Ishikawa (cell line): ENCODE measurements at regions not wholly inside any gene's neighbourhood (a gene's known extent, or its start where the extent isn't known, plus 50 kb on each side); places are given as distances from the start of the nearest gene placed in this dataset.

ENCODE experiments used
- CEBPB ChIP-seq: IDR thresholded peaks from 2 replicates; pipeline ENCODE4 v1.6.1; 2012
- CREB1 ChIP-seq: IDR thresholded peaks from 2 replicates; pipeline ENCODE4 v1.6.1; 2012; ENCODE audit warnings: low read depth
- EGR1 ChIP-seq: IDR thresholded peaks from 2 replicates; pipeline ENCODE4 v1.6.1; 2012
- EP300 ChIP-seq: IDR thresholded peaks from 2 replicates; pipeline ENCODE4 v1.6.1; 2012; ENCODE audit warnings: borderline replicate concordance
- FOXM1 ChIP-seq: IDR thresholded peaks from 2 replicates; pipeline ENCODE4 v1.6.1; 2012; ENCODE audit warnings: low read depth, borderline replicate concordance
- NFIC ChIP-seq: IDR thresholded peaks from 2 replicates; pipeline ENCODE4 v1.6.1; 2012
- RAD21 ChIP-seq: IDR thresholded peaks from 2 replicates; pipeline ENCODE4 v1.6.1; 2012; ENCODE audit warnings: low read depth
- TAF1 ChIP-seq: IDR thresholded peaks from 2 replicates; pipeline ENCODE4 v1.6.1; 2012; ENCODE audit warnings: low read depth, mild to moderate bottlenecking
- TCF12 ChIP-seq: IDR thresholded peaks from 2 replicates; pipeline ENCODE4 v1.6.1; 2012; ENCODE audit warnings: low read depth
- TEAD4 ChIP-seq: IDR thresholded peaks from 2 replicates; pipeline ENCODE4 v1.6.1; 2012
- YY1 ChIP-seq: IDR thresholded peaks from 2 replicates; pipeline ENCODE4 v1.6.1; 2012; ENCODE audit warnings: low read depth
- ZBTB7A ChIP-seq: IDR thresholded peaks from 2 replicates; pipeline ENCODE4 v1.6.1; 2012; ENCODE audit warnings: low read depth
- TF ChIP-seq, protein P1 (sequence below): IDR thresholded peaks from 2 replicates; pipeline ENCODE4 v1.6.1; 2012
- TF ChIP-seq, protein P2 (sequence below): IDR thresholded peaks from 2 replicates; pipeline ENCODE4 v1.6.1; 2012; ENCODE audit warnings: low read depth, mild to moderate bottlenecking
- TF ChIP-seq, protein P3 (sequence below): IDR thresholded peaks from 2 replicates; pipeline ENCODE4 v1.6.1; 2012

DNA sequence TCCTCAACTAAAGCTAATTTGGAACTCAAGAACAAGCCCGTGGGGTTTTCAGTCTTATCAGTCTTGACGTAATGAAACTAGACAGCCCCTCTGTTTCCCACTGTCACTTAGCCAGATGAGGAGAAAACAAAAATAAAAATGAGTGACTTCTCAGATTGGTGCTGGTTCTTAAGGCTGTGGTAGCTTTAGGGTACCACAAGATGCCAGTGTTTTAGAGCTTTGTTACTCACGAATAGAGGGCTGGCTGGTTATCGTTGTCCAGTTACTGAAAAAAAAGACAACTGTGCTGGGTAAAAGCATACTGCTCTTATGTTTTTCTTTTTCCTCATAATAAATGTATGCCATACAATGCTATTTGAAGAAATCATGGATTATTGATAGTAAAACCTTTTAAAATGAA, 796.7 kb downstream of the RAPGEF2 start:
- no peak for TF ChIP-seq EGR1
- TF ChIP-seq NFIC: no peak
- no peak for TF ChIP-seq ZBTB7A
- TF ChIP-seq, protein P1, sequence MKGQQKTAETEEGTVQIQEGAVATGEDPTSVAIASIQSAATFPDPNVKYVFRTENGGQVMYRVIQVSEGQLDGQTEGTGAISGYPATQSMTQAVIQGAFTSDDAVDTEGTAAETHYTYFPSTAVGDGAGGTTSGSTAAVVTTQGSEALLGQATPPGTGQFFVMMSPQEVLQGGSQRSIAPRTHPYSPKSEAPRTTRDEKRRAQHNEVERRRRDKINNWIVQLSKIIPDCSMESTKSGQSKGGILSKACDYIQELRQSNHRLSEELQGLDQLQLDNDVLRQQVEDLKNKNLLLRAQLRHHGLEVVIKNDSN: no peak
- no peak for TF ChIP-seq FOXM1
- no peak for TF ChIP-seq RAD21
- no peak for TF ChIP-seq CEBPB
- no peak for TF ChIP-seq YY1
- no peak for TF ChIP-seq TEAD4
- no peak for TF ChIP-seq TCF12
- TF ChIP-seq, protein P2, sequence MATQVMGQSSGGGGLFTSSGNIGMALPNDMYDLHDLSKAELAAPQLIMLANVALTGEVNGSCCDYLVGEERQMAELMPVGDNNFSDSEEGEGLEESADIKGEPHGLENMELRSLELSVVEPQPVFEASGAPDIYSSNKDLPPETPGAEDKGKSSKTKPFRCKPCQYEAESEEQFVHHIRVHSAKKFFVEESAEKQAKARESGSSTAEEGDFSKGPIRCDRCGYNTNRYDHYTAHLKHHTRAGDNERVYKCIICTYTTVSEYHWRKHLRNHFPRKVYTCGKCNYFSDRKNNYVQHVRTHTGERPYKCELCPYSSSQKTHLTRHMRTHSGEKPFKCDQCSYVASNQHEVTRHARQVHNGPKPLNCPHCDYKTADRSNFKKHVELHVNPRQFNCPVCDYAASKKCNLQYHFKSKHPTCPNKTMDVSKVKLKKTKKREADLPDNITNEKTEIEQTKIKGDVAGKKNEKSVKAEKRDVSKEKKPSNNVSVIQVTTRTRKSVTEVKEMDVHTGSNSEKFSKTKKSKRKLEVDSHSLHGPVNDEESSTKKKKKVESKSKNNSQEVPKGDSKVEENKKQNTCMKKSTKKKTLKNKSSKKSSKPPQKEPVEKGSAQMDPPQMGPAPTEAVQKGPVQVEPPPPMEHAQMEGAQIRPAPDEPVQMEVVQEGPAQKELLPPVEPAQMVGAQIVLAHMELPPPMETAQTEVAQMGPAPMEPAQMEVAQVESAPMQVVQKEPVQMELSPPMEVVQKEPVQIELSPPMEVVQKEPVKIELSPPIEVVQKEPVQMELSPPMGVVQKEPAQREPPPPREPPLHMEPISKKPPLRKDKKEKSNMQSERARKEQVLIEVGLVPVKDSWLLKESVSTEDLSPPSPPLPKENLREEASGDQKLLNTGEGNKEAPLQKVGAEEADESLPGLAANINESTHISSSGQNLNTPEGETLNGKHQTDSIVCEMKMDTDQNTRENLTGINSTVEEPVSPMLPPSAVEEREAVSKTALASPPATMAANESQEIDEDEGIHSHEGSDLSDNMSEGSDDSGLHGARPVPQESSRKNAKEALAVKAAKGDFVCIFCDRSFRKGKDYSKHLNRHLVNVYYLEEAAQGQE: no peak
- TF ChIP-seq, protein P3, sequence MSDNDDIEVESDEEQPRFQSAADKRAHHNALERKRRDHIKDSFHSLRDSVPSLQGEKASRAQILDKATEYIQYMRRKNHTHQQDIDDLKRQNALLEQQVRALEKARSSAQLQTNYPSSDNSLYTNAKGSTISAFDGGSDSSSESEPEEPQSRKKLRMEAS: no peak
- TF ChIP-seq CREB1: no peak

DNA sequence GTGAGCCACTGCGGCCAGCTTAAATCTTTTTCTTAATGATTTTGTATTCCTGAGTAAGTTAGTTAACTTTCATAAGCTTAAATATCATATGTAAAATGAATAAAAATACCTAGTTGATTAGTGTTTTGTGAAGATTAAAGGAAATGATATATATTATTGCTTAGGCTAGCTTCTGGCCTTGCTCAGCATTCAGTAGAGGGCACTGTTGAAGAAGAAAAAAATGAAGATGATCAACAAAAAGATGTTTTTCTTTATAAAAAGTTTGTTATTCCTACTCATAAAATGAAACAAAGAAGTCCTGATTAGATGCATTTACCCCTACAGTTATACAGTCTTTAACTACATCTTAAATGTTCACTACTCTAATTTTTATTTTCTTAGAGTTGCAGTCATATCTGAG, 797.7 kb downstream of the RAPGEF2 start:
- no peak for TF ChIP-seq TEAD4
- TF ChIP-seq FOXM1: no peak
- TF ChIP-seq, protein P3: no peak
- TF ChIP-seq EP300: no peak
- TF ChIP-seq ZBTB7A: no peak
- TF ChIP-seq CREB1: no peak
- no peak for TF ChIP-seq CEBPB
- no peak for TF ChIP-seq EGR1
- no peak for TF ChIP-seq RAD21
- TF ChIP-seq, protein P1: no peak
- TF ChIP-seq, protein P2: no peak

DNA sequence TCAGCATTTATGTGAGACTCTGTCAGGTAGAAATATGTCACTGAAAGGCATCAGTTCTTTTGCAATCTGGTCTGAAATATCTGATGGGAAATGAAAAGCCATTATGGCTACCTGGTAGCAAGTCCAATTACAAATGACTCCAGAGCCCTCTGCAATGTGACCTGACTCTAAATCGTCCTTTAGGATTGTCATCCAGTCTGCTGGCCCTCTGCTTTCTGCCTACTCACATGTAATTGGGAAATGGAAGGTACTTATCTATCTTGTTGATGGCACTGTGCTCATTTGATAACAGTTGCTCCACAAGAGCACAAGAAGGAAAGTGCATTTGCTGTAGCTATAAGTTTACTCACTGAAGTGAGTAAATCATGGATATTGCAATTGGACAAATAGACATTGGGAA, 799.8 kb downstream of the RAPGEF2 start:
- TF ChIP-seq CREB1: no peak
- no peak for TF ChIP-seq EP300
- no peak for TF ChIP-seq ZBTB7A
- TF ChIP-seq YY1: no peak
- no peak for TF ChIP-seq NFIC
- no peak for TF ChIP-seq CEBPB
- TF ChIP-seq RAD21: no peak
- TF ChIP-seq TCF12: no peak
- TF ChIP-seq, protein P3: no peak
- TF ChIP-seq EGR1: no peak
- TF ChIP-seq, protein P1: no peak
- no peak for TF ChIP-seq TEAD4

DNA sequence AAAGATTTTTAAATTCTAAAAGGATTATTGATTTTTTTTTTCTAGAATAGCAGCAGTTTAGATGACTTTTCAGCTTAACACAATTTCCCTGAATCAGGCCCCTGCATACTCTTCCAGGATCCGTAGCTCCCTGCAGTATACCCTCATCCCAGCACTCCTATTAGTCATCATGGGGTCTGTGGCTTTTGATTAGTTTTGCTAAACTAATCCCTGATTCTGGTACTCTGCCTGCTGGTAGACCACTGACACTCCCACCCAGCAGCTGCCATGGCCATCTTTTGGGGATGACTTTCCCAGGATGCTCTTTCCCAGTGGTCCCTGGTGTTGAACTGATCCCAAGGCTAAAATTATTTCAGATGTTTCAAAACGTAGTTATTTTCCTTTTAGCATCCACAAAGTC, 802.0 kb downstream of the RAPGEF2 start:
- TF ChIP-seq TCF12: no peak
- TF ChIP-seq, protein P1: no peak
- no peak for TF ChIP-seq FOXM1
- no peak for TF ChIP-seq TAF1
- no peak for TF ChIP-seq EGR1
- TF ChIP-seq, protein P2: no peak
- TF ChIP-seq CEBPB: no peak
- TF ChIP-seq RAD21: no peak
- TF ChIP-seq YY1: no peak
